Endothelial cell of umbilical vein (primary cell): ENCODE measurements at regions not wholly inside any gene's neighbourhood (a gene's known extent, or its start where the extent isn't known, plus 50 kb on each side); places are given as distances from the start of the nearest gene placed in this dataset.

Source experiments
- BruUV-seq: library from RNA; stranded (reverse); fragments of 400-500 nt; replicated peaks from 2 replicates; lab custom pipeline; 2021; lab: Mats Ljungman, UMichigan
- CTCF ChIA-PET: fragments of 300-600, 350-600 bp; sonication (Branson Sonifier 250); formaldehyde crosslinking; loops from one replicate; lab custom pipeline; 2021; ENCODE audit warnings: antibody characterized with exemption, inconsistent platforms; lab: Charles Lee
- POLR2A ChIA-PET: fragments of 300-600, 350-600 bp; sonication (Branson Sonifier 250); formaldehyde crosslinking; loops from one replicate; lab custom pipeline; 2021; ENCODE audit warnings: antibody characterized with exemption, inconsistent platforms; lab: Charles Lee
- DNase-seq: peaks from one replicate; pipeline ENCODE4 v3.0.0-alpha.2; 2011; ENCODE audit warnings: low read depth, low spot score
- FAIRE-seq: peaks from 2 replicates; lab custom pipeline; 2011; peaks lifted over from hg19 to GRCh38; lab: Jason Lieb, UNC
- H2AFZ ChIP-seq: 2 replicates; pipeline ENCODE4 v1.6.0; 2012; ENCODE audit warnings: low read depth, low read length, control low read depth, inconsistent platforms
- H3K27ac ChIP-seq: 2 replicates; pipeline ENCODE4 v1.5.1; 2011; ENCODE audit warnings: low read depth, mild to moderate bottlenecking, control low read depth, low read length, moderate library complexity; ENCODE audit not compliant: insufficient read depth
- H3K27me3 ChIP-seq, 2 experiments: 2 replicates each; pipeline versions ENCODE4 v1.6.0 to v1.6.1; 2011; ENCODE audit warnings: low read length in 2 of 2, mixed read lengths in 1 of 2; ENCODE audit not compliant: control insufficient read depth in 2 of 2, insufficient read depth in 2 of 2
- H3K36me3 ChIP-seq, 2 experiments: 2 replicates in 1 of 2; 3 replicates in 1 of 2; pipeline ENCODE4 v1.5.1; 2011; ENCODE audit warnings: low read length in 2 of 2, mild to moderate bottlenecking in 1 of 2, moderate library complexity in 1 of 2; ENCODE audit not compliant: control insufficient read depth in 2 of 2, insufficient read depth in 2 of 2; ENCODE audit errors: extremely low read depth in 1 of 2
- H3K4me1 ChIP-seq: 3 replicates; pipeline ENCODE4 v1.5.1; 2011; ENCODE audit warnings: mild to moderate bottlenecking, low read length; ENCODE audit not compliant: control insufficient read depth, insufficient read depth; ENCODE audit errors: extremely low read depth
- H3K4me2 ChIP-seq: 2 replicates; pipeline ENCODE4 v1.6.1; 2011; ENCODE audit warnings: low read length, control low read depth, mixed read lengths; ENCODE audit not compliant: insufficient read depth
- H3K4me3 ChIP-seq, 3 experiments: fragments of 200-600 bp in 1 of 3; sonication (generic), shearing (Covaris generic) in 1 of 3; replicated peaks in 1 of 3; 2 replicates each; pipeline ENCODE4 v1.5.1; 2011 to 2016; ENCODE audit warnings: control low read depth in 3 of 3, low read length in 3 of 3, mild to moderate bottlenecking in 2 of 3, inconsistent platforms in 1 of 3, low read depth in 1 of 3, moderate library complexity in 1 of 3; ENCODE audit not compliant: insufficient read depth in 1 of 3
- H3K79me2 ChIP-seq: 2 replicates; pipeline ENCODE4 v1.6.0; 2012; ENCODE audit warnings: low read length, inconsistent platforms; ENCODE audit not compliant: control insufficient read depth, insufficient read depth
- H3K9ac ChIP-seq: replicated peaks from 2 replicates; pipeline ENCODE3; 2011; ENCODE audit warnings: low read length, control low read depth; ENCODE audit not compliant: insufficient read depth; ENCODE audit errors: extremely low read depth
- H3K9me1 ChIP-seq: replicated peaks from 3 replicates; pipeline ENCODE4 v1.6.0; 2011; ENCODE audit warnings: mild to moderate bottlenecking, low read length; ENCODE audit not compliant: control insufficient read depth, insufficient read depth; ENCODE audit errors: extremely low read depth
- H3K9me3 ChIP-seq: replicated peaks from 2 replicates; pipeline ENCODE4 v1.5.1; 2012; ENCODE audit warnings: low read length, inconsistent platforms; ENCODE audit not compliant: control insufficient read depth, insufficient read depth
- H4K20me1 ChIP-seq: replicated peaks from 2 replicates; pipeline ENCODE3; 2011; ENCODE audit warnings: mild to moderate bottlenecking, low read length; ENCODE audit not compliant: control insufficient read depth, insufficient read depth; ENCODE audit errors: extremely low read depth
- EZH2 ChIP-seq: IDR thresholded peaks from 2 replicates; pipeline ENCODE4 v1.6.1; 2012; ENCODE audit warnings: borderline replicate concordance, low read depth, mild to moderate bottlenecking, moderate library complexity, low read length, inconsistent platforms; ENCODE audit not compliant: severe bottlenecking
- FOS ChIP-seq: IDR thresholded peaks from 2 replicates; pipeline ENCODE4 v1.6.1; 2011; ENCODE audit warnings: mild to moderate bottlenecking, low read length, moderate library complexity, borderline replicate concordance; ENCODE audit not compliant: insufficient read depth
- GATA2 ChIP-seq: IDR thresholded peaks from 2 replicates; pipeline ENCODE4 v1.7.0; 2011; ENCODE audit warnings: low read depth, mild to moderate bottlenecking, moderate library complexity, mixed read lengths, low read length; ENCODE audit not compliant: insufficient read length, insufficient read depth
- JUN ChIP-seq: IDR thresholded peaks from 2 replicates; pipeline ENCODE4 v1.6.1; 2011; ENCODE audit warnings: borderline replicate concordance, low read depth; ENCODE audit not compliant: insufficient read length, insufficient read depth
- MYC ChIP-seq: IDR thresholded peaks from one replicate; pipeline ENCODE4 v1.6.1; 2011; ENCODE audit warnings: mild to moderate bottlenecking, low read depth, low read length
- POLR2A ChIP-seq: IDR thresholded peaks from 2 replicates; pipeline ENCODE4 v1.6.1; 2012; ENCODE audit warnings: low read depth, mild to moderate bottlenecking, control low read depth, low read length
- POLR2AphosphoS5 ChIP-seq: IDR thresholded peaks from 2 replicates; pipeline ENCODE4 v1.6.1; 2012; ENCODE audit warnings: low read depth, mild to moderate bottlenecking, control low read depth, low read length, moderate library complexity; ENCODE audit not compliant: insufficient read depth
- dilution Hi-C: fragments of 300-500 bp; cut with MboI; formaldehyde crosslinking; loops from one replicate; pipeline ENCODE4 v1.15.0; 2019; ENCODE audit warnings: low sequenced_read_pairs; ENCODE audit not compliant: extremely low pct_ligation_motif_present
- intact Hi-C: fragments of 100-400 bp; cut with micrococcal nuclease; formaldehyde crosslinking; loops from one replicate; pipeline ENCODE4 v1.10.0; 2022
- TF ChIP-seq, protein P1 (sequence below), 2 donors: IDR thresholded peaks; 1 replicate in 1 of 2; 2 replicates in 1 of 2; pipeline ENCODE4 v1.5.1; 2011; ENCODE audit warnings: low read length in 2 of 2, mild to moderate bottlenecking in 2 of 2, moderate library complexity in 2 of 2, control low read depth in 1 of 2, inconsistent platforms in 1 of 2, low read depth in 1 of 2; ENCODE audit not compliant: insufficient read depth in 1 of 2; ENCODE audit errors: extremely low read depth in 1 of 2
- TF ChIP-seq, protein P2 (sequence below): IDR thresholded peaks from 2 replicates; pipeline ENCODE4 v1.6.1; 2011; ENCODE audit not compliant: insufficient read depth, insufficient read length

DNA sequence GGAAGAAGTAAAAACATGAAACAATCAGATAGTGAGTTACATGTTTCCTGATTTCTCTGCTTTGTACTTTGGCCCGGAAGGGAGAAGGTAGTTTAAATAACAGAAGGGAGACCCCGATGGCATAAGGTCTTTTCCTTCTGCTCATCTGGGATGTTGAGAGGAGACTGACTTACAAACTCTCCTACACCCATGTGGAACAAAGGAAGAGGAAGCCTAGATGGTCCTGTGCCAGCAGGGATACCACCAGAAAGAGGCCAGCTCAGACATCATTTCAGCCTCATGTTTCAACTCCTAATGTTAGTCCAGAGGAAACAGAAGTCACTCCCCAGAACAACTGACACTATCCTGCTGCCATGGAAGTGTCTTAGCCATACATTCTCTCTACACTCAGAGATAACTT, 250.7 kb upstream of the NOX3 start:
- no TSS peak for BruUV-seq
- Histone ChIP-seq H3K9me3 (no peaks in the 10 kb centered on the region), H3K79me2 (no peaks in the 10 kb centered on the region), H4K20me1 (no peaks in the 10 kb centered on the region), H3K9me1 (no peaks in the 10 kb centered on the region), H3K27me3 (no peaks in the 10 kb centered on the region), H3K4me2 (peak overlapping the region; percentile 45), H3K36me3 (no peaks in the 10 kb centered on the region), H3K4me3 (no peak overlapping the region), H3K9ac (no peak overlapping the region), H3K4me1 (peaks cover 9% of the 10 kb centered on the region), H3K27ac (no peak overlapping the region), H2AFZ (peak overlapping the region; percentile 89)
- ChIA-PET CTCF (interaction anchor here (1.6 kb wide), 1 partner anchor 10 kb away, joined by 8 read pairs; no protein-coding TSS in a partner anchor), POLR2A (no interaction called here)
- peak; percentile 66 for DNase-seq
- dilution Hi-C loops (no loop called here), intact Hi-C loops (loop anchor here (10.0 kb wide), 1 partner anchor 382 kb away; no protein-coding TSS in a partner anchor)
- TF ChIP-seq, protein P1, sequence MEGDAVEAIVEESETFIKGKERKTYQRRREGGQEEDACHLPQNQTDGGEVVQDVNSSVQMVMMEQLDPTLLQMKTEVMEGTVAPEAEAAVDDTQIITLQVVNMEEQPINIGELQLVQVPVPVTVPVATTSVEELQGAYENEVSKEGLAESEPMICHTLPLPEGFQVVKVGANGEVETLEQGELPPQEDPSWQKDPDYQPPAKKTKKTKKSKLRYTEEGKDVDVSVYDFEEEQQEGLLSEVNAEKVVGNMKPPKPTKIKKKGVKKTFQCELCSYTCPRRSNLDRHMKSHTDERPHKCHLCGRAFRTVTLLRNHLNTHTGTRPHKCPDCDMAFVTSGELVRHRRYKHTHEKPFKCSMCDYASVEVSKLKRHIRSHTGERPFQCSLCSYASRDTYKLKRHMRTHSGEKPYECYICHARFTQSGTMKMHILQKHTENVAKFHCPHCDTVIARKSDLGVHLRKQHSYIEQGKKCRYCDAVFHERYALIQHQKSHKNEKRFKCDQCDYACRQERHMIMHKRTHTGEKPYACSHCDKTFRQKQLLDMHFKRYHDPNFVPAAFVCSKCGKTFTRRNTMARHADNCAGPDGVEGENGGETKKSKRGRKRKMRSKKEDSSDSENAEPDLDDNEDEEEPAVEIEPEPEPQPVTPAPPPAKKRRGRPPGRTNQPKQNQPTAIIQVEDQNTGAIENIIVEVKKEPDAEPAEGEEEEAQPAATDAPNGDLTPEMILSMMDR (IDR thresholded peaks at IDR 0.05; ENCODE audit: extremely low read depth in 1 of 2, insufficient read depth in 1 of 2, low read depth in 1 of 2, low read length in 2 of 2), result no peak
- peak; percentile 25 for TF ChIP-seq FOS
- TF ChIP-seq GATA2, result peak; percentile 67
- peak; percentile 87 for FAIRE-seq

DNA sequence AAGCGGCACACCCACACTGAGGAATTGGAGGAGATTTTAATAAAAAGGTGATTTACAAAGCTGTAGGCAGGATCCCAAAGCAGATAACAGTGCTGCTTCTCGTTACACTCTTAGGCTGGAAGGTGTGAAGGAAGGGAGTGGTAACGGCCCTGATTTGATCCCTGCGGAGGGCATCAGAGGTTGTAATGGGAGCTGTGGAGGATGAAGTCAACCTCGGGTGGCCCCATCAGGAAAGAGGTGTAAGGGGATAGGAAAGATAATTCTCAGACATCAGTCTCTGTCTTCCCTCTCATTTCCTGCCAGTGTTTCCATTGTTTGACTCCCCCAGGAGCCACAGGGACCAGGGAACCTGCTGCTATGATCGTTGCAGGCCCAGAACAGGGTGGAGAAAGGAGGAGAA, 245.7 kb upstream of the NOX3 start:
- no peak for DNase-seq
- intact Hi-C loops, result loop anchor here (10.0 kb wide), 1 partner anchor 377 kb away; no protein-coding TSS in a partner anchor
- FAIRE-seq, result no peak
- H3K79me2 ChIP-seq, result no peaks in the 10 kb centered on the region
- dilution Hi-C loops, result no loop called here
- H3K9me1 ChIP-seq, result no peaks in the 10 kb centered on the region
- no peak overlapping the region for H3K4me3 ChIP-seq
- H3K9ac ChIP-seq, result no peak overlapping the region
- H3K27me3 ChIP-seq, result no peaks in the 10 kb centered on the region
- no peaks in the 10 kb centered on the region for H3K9me3 ChIP-seq
- CTCF ChIA-PET, result interaction anchor here (1.1 kb wide), 1 partner anchor 27 kb away, joined by 3 read pairs; no protein-coding TSS in a partner anchor
- no peaks in the 10 kb centered on the region for H4K20me1 ChIP-seq
- H3K36me3 ChIP-seq, result no peaks in the 10 kb centered on the region
- H2AFZ ChIP-seq, result no peak overlapping the region
- TF ChIP-seq, protein P2, sequence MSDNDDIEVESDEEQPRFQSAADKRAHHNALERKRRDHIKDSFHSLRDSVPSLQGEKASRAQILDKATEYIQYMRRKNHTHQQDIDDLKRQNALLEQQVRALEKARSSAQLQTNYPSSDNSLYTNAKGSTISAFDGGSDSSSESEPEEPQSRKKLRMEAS, result no peak
- TF ChIP-seq EZH2 (no peak), MYC (no peak), FOS (no peak), POLR2A (no peak), JUN (no peak), POLR2AphosphoS5 (no peak), GATA2 (no peak)
- TF ChIP-seq, protein P1 (IDR thresholded peaks at IDR 0.05; ENCODE audit: extremely low read depth in 1 of 2, insufficient read depth in 1 of 2, low read depth in 1 of 2, low read length in 2 of 2), result no peak
- BruUV-seq, result no TSS peak
- POLR2A ChIA-PET, result no interaction called here
- H3K4me2 ChIP-seq, result no peak overlapping the region
- peaks cover 4% of the 10 kb centered on the region for H3K4me1 ChIP-seq
- H3K27ac ChIP-seq, result no peak overlapping the region
